ENCODE measurements at regions not wholly inside any gene's neighbourhood (a gene's known extent, or its start where the extent isn't known, plus 50 kb on each side); places are given as distances from the start of the nearest gene placed in this dataset.

DNA sequence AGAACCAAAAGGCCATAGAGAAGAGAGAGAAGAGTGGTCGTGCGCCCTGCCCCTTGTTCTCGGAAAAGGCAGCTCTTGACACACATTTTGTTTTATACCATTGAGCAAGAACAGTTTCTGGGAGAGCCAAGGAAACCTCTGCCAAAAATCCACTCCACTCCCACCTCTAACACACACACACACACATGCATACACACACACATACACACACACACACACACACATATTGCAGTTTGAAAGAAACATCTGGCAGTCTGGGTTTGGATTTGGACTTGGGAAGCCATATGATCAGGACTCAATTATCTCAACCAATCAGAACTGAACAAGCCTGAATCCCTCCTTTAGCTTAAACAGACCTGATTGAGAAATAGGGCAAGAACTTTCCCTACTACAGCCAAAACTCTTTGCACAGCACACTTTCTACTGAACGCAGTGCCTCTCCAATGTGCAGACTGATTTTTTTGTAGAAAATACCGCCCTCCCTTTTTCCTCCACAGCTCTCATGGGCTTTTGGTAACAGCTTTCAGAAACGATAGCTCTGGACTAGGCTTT lies 484.0 kb upstream of the ZWINT start:
- DNase-seq (ENCODE audit: low spot score): no peak
- Histone ChIP-seq H3K4me3 (ENCODE audit: low read depth, low read length, poor library complexity, severe bottlenecking) (no peak overlapping the region), H3K27me3 (replicated peaks; ENCODE audit: insufficient read depth, low read depth, low read length, poor library complexity) (no peaks in the 10 kb centered on the region), H3K27ac (ENCODE audit: low read depth, low read length, poor library complexity, severe bottlenecking) (no peak overlapping the region), H3K4me1 (ENCODE audit: insufficient read depth, low read length, poor library complexity, severe bottlenecking) (no peaks in the 10 kb centered on the region), H3K9me3 (ENCODE audit: low read depth, low read length, poor library complexity, severe bottlenecking) (peaks cover 4% of the 10 kb centered on the region), H3K36me3 (ENCODE audit: insufficient read depth, low read length, poor library complexity, severe bottlenecking) (no peaks in the 10 kb centered on the region)
- BruUV-seq (replicated peaks): no TSS peak
- ChIA-PET POLR2A (ENCODE audit: low non-redundant PET) (no interaction called here), CTCF (no interaction called here)
- no peak for TF ChIP-seq EZH2 (IDR thresholded peaks at IDR 0.05; ENCODE audit: borderline replicate concordance, low read depth, low read length, poor library complexity, severe bottlenecking)
- TF ChIP-seq, protein P1, sequence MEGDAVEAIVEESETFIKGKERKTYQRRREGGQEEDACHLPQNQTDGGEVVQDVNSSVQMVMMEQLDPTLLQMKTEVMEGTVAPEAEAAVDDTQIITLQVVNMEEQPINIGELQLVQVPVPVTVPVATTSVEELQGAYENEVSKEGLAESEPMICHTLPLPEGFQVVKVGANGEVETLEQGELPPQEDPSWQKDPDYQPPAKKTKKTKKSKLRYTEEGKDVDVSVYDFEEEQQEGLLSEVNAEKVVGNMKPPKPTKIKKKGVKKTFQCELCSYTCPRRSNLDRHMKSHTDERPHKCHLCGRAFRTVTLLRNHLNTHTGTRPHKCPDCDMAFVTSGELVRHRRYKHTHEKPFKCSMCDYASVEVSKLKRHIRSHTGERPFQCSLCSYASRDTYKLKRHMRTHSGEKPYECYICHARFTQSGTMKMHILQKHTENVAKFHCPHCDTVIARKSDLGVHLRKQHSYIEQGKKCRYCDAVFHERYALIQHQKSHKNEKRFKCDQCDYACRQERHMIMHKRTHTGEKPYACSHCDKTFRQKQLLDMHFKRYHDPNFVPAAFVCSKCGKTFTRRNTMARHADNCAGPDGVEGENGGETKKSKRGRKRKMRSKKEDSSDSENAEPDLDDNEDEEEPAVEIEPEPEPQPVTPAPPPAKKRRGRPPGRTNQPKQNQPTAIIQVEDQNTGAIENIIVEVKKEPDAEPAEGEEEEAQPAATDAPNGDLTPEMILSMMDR (conservative IDR thresholded peaks at IDR 0.05; ENCODE audit: low read depth, low read length): no peak
- intact Hi-C loops (cut with micrococcal nuclease; ENCODE audit: unreplicated experiment): no loop called here

DNA sequence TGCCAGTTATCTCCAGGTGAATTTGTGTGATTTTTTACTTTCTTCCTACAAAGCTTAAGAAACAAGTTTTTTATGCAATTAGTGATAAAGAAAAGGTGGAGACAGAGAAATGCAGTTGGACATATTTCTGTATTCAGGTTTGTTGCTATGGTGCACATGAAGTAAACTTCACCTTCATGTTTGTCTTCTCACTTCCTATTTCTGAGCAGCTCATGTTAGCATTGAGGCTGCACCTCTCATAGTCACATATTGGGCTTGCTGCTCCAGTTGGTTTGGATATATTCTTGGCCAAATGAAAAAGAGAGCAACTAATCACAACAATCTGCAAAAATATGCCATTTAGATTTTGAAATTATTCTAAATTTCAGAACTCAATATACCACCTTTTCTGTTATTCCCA lies 475.6 kb upstream of the ZWINT start:
- DNase-seq (ENCODE audit: low spot score): no peak
- POLR2A ChIA-PET (ENCODE audit: low non-redundant PET): no interaction called here
- TF ChIP-seq EZH2 (IDR thresholded peaks at IDR 0.05; ENCODE audit: borderline replicate concordance, low read depth, low read length, poor library complexity, severe bottlenecking): no peak
- TF ChIP-seq, protein P1 (conservative IDR thresholded peaks at IDR 0.05; ENCODE audit: low read depth, low read length): no peak

DNA sequence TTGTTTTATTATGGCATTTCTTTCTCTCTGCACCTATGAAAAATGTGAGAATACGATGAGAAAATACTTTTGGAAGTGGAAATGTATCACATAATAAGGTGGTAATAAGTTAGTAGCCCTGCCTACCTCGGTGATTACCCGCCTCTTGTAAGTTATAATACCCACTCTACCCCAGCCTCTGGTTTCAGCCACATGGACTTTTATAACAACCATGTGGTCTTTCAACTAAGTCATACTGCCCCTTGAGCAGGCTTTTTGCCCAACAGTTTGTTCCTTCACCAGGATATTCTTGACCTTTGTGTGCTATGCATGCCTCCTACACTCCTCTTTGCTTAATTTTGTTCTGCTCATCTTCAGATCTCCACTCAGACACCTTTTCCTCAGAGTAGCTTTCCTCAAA lies 470.6 kb upstream of the ZWINT start:
- ChIA-PET CTCF (no interaction called here), POLR2A (ENCODE audit: low non-redundant PET) (no interaction called here)
- H3K27ac ChIP-seq (ENCODE audit: low read depth, low read length, poor library complexity, severe bottlenecking): no peak overlapping the region
- TF ChIP-seq EZH2 (IDR thresholded peaks at IDR 0.05; ENCODE audit: borderline replicate concordance, low read depth, low read length, poor library complexity, severe bottlenecking): no peak
- TF ChIP-seq, protein P1 (conservative IDR thresholded peaks at IDR 0.05; ENCODE audit: low read depth, low read length): no peak
- BruUV-seq (replicated peaks): no TSS peak
- H3K9me3 ChIP-seq (ENCODE audit: low read depth, low read length, poor library complexity, severe bottlenecking): peaks cover 36% of the 10 kb centered on the region
- H3K4me1 ChIP-seq (ENCODE audit: insufficient read depth, low read length, poor library complexity, severe bottlenecking): no peaks in the 10 kb centered on the region
- DNase-seq (ENCODE audit: low spot score): no peak
- H3K27me3 ChIP-seq (replicated peaks; ENCODE audit: insufficient read depth, low read depth, low read length, poor library complexity): no peaks in the 10 kb centered on the region
- no peaks in the 10 kb centered on the region for H3K36me3 ChIP-seq (ENCODE audit: insufficient read depth, low read length, poor library complexity, severe bottlenecking)
- no peak overlapping the region for H3K4me3 ChIP-seq (ENCODE audit: low read depth, low read length, poor library complexity, severe bottlenecking)
- intact Hi-C loops (cut with micrococcal nuclease; ENCODE audit: unreplicated experiment): no loop called here

More for the DNA sequence above, 475.6 kb upstream of the ZWINT start:
- no peak overlapping the region for H3K4me3 ChIP-seq (ENCODE audit: low read depth, low read length, poor library complexity, severe bottlenecking)
- peaks cover 17% of the 10 kb centered on the region for H3K9me3 ChIP-seq (ENCODE audit: low read depth, low read length, poor library complexity, severe bottlenecking)
- BruUV-seq (replicated peaks): no TSS peak
- intact Hi-C loops (cut with micrococcal nuclease; ENCODE audit: unreplicated experiment): no loop called here
- H3K36me3 ChIP-seq (ENCODE audit: insufficient read depth, low read length, poor library complexity, severe bottlenecking): no peaks in the 10 kb centered on the region
- no peaks in the 10 kb centered on the region for H3K27me3 ChIP-seq (replicated peaks; ENCODE audit: insufficient read depth, low read depth, low read length, poor library complexity)
- no peaks in the 10 kb centered on the region for H3K4me1 ChIP-seq (ENCODE audit: insufficient read depth, low read length, poor library complexity, severe bottlenecking)
- CTCF ChIA-PET: no interaction called here
- H3K27ac ChIP-seq (ENCODE audit: low read depth, low read length, poor library complexity, severe bottlenecking): no peak overlapping the region
